Dedifferentiated amniotic fluid mesenchymal stem cell (primary cell): ENCODE measurements at regions not wholly inside any gene's neighbourhood (a gene's known extent, or its start where the extent isn't known, plus 50 kb on each side); places are given as distances from the start of the nearest gene placed in this dataset.
"Not testable (repeated sequence)": the region's sequence is repeated elsewhere in the genome, so short reads cannot be mapped to it uniquely, and the experiment has no call there.

ENCODE experiments used
- DNase-seq: peaks from one replicate; pipeline ENCODE4 v3.0.0-alpha.2; 2016; ENCODE audit errors: extremely low spot score

GRCh38 chr1:203401199-203401877 lies 50.4 kb upstream of the FMOD start:
- no peak for DNase-seq

GRCh38 chr1:203402152-203402551 lies 51.2 kb upstream of the FMOD start:
- DNase-seq = no peak

- DNase-seq = peak; percentile 91
These were observed 51.9 kb upstream of the FMOD start for GRCh38 chr1:203402629-203403337.

- DNase-seq = no peak
These were observed 52.7 kb upstream of the FMOD start for GRCh38 chr1:203403586-203403985.

GRCh38 chr1:203404546-203404945 lies 53.6 kb upstream of the FMOD start:
- DNase-seq = no peak

- DNase-seq = no peak
These were observed 54.9 kb upstream of the FMOD start for GRCh38 chr1:203405703-203406438.

- DNase-seq = no peak
These were observed 55.6 kb upstream of the FMOD start for GRCh38 chr1:203406446-203407045.

- no peak for DNase-seq
These were observed 56.4 kb upstream of the FMOD start for GRCh38 chr1:203407296-203407695.

- DNase-seq = peak; percentile 69
These were observed 57.9 kb upstream of the FMOD start for GRCh38 chr1:203408486-203409481.

- DNase-seq = no peak
These were observed 59.4 kb upstream of the FMOD start for GRCh38 chr1:203410182-203410900.

- DNase-seq = not testable (repeated sequence)
These were observed 60.5 kb upstream of the FMOD start for GRCh38 chr1:203411431-203411830.

- DNase-seq = no peak
These were observed 56.0 kb upstream of the PRELP start for GRCh38 chr1:203419558-203419957.

- DNase-seq = no peak
These were observed 55.3 kb upstream of the PRELP start for GRCh38 chr1:203420263-203420662.

GRCh38 chr1:203421246-203421645 lies 54.4 kb upstream of the PRELP start:
- no peak for DNase-seq

- no peak for DNase-seq
These were observed 53.5 kb upstream of the PRELP start for GRCh38 chr1:203422116-203422515.

- peak; percentile 36 for DNase-seq
These were observed 53.0 kb upstream of the PRELP start for GRCh38 chr1:203422656-203423055.

- DNase-seq = no peak
These were observed 51.3 kb upstream of the PRELP start for GRCh38 chr1:203424285-203424684.

- no peak for DNase-seq
These were observed 50.5 kb upstream of the PRELP start for GRCh38 chr1:203424861-203425662.

- DNase-seq = no peak
These were observed 50.0 kb upstream of the PRELP start for GRCh38 chr1:203425663-203425975.
